Vagina (tissue), 2 donors: ENCODE measurements at regions not wholly inside any gene's neighbourhood (a gene's known extent, or its start where the extent isn't known, plus 50 kb on each side); places are given as distances from the start of the nearest gene placed in this dataset.

Source experiments
- DNase-seq, 2 donors: peaks; one replicate each; pipeline ENCODE4 v3.0.0-alpha.2; 2017; ENCODE audit errors: extremely low spot score in 2 of 2
- H3K27ac ChIP-seq: fragments of 200-600 bp; sonication (generic); one replicate; pipeline ENCODE4 v1.5.1; 2019
- H3K27me3 ChIP-seq: fragments of 200-600 bp; sonication (generic); one replicate; pipeline ENCODE4 v1.5.1; 2019
- H3K36me3 ChIP-seq, 2 donors: fragments of 200-600 bp; sonication (generic); one replicate each; pipeline ENCODE4 v1.5.1; 2017 to 2019
- H3K4me1 ChIP-seq: fragments of 200-600 bp; sonication (generic); one replicate; pipeline ENCODE4 v1.5.1; 2019
- H3K4me3 ChIP-seq, 2 donors: fragments of 200-600 bp; sonication (generic); 1 replicate in 1 of 2; 2 replicates in 1 of 2; pipeline ENCODE4 v1.5.1; 2016 to 2019
- H3K9me3 ChIP-seq: fragments of 200-600 bp; sonication (generic); one replicate; pipeline ENCODE4 v1.5.1; 2019
- CTCF ChIP-seq, 3 experiments: fragments of 450-650 bp in 2 of 3; fragments of 200-600 bp in 1 of 3; sonication (generic) in 1 of 3; IDR thresholded peaks; one replicate each; pipeline ENCODE4 v1.5.1; 2017 to 2019; ENCODE audit warnings: antibody characterized with exemption in 3 of 3, mild to moderate bottlenecking in 2 of 3, moderate library complexity in 2 of 3
- POLR2A ChIP-seq, 2 donors: fragments of 450-650 bp; IDR thresholded peaks; one replicate each; pipeline ENCODE4 v1.6.1; 2017; ENCODE audit warnings: antibody characterized with exemption in 2 of 2, mild to moderate bottlenecking in 2 of 2, moderate library complexity in 2 of 2
- POLR2AphosphoS5 ChIP-seq, 2 donors: sonication (generic); formaldehyde crosslinking; IDR thresholded peaks; one replicate each; pipeline ENCODE4 v1.9.0; 2017; ENCODE audit warnings: antibody characterized with exemption in 2 of 2, mild to moderate bottlenecking in 2 of 2, low read depth in 1 of 2; ENCODE audit not compliant: insufficient read depth in 1 of 2
- intact Hi-C: fragments of 100-400 bp; cut with DNase I; formaldehyde crosslinking; loops from one replicate; pipeline ENCODE4 v1.15.1; 2023

- Histone ChIP-seq H3K27ac (no peak overlapping the region), H3K4me3 (no peak overlapping the region), H3K4me1 (no peaks in the 10 kb centered on the region), H3K9me3 (no peaks in the 10 kb centered on the region), H3K27me3 (no peaks in the 10 kb centered on the region), H3K36me3 (no peaks in the 10 kb centered on the region)
- TF ChIP-seq POLR2AphosphoS5 (IDR thresholded peaks at IDR 0.05; ENCODE audit: insufficient read depth in 1 of 2, low read depth in 1 of 2) (no peak), CTCF (IDR thresholded peaks at IDR 0.05) (no peak), POLR2A (IDR thresholded peaks at IDR 0.05) (no peak)
- no peak for DNase-seq
- intact Hi-C loops = no loop called here
Measured at GRCh38 chr2:88815697-88816096, 124.2 kb downstream of the RPIA start.

GRCh38 chr2:88818381-88818780 lies 126.9 kb downstream of the RPIA start:
- H3K27me3 ChIP-seq = no peaks in the 10 kb centered on the region
- H3K4me3 ChIP-seq = no peak overlapping the region
- intact Hi-C loops = no loop called here
- H3K36me3 ChIP-seq = no peaks in the 10 kb centered on the region
- DNase-seq = no peak
- TF ChIP-seq POLR2A (IDR thresholded peaks at IDR 0.05) (no peak), CTCF (IDR thresholded peaks at IDR 0.05) (no peak), POLR2AphosphoS5 (IDR thresholded peaks at IDR 0.05; ENCODE audit: insufficient read depth in 1 of 2, low read depth in 1 of 2) (no peak)
- H3K9me3 ChIP-seq = no peaks in the 10 kb centered on the region
- no peak overlapping the region for H3K27ac ChIP-seq
- no peaks in the 10 kb centered on the region for H3K4me1 ChIP-seq

DNA sequence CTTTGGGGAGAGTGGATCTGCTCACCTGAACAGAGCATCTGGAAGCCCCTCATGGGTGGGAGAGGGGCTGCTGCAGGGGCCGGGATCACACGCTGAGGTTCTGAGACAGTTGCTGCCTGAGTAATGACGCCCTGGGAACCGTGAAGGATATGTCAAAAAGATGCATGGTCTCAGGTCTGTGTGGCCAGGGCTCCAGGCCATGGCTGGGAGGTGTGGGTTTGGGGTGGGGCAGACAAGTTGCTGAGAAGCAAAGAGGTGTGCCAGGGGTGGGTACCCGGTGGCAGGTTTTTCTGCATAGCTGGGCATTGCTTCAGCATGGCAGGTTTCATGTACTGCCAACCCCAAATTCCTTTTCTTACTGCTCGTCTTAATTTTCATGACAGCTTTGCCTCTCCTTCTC lies 133.5 kb downstream of the RPIA start:
- Histone ChIP-seq H3K9me3 (no peaks in the 10 kb centered on the region), H3K27me3 (no peaks in the 10 kb centered on the region), H3K27ac (no peak overlapping the region), H3K4me1 (no peaks in the 10 kb centered on the region), H3K36me3 (no peaks in the 10 kb centered on the region), H3K4me3 (no peak overlapping the region)
- TF ChIP-seq CTCF (IDR thresholded peaks at IDR 0.05) (no peak), POLR2A (IDR thresholded peaks at IDR 0.05) (no peak), POLR2AphosphoS5 (IDR thresholded peaks at IDR 0.05; ENCODE audit: insufficient read depth in 1 of 2, low read depth in 1 of 2) (no peak)
- intact Hi-C loops = no loop called here
- no peak for DNase-seq

DNA sequence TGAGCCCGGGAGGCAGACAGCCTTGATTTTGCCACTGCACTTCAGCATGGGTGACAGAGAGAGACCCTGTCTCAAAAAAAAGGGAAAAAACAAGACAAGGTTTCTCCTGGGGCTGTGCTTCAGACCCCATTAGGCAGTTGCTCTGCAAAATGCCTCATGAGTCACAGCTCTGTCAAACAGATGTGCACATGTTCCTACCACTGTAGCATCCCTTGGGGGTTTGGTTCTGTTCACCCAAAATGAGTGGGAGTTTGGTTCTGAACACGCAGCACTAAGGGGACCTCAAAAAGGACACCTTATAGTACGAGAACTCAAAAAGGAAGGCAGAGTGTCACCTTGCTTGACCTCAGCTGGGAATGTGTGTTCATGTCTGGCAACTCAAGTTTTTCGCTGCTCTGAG lies 134.9 kb downstream of the RPIA start:
- DNase-seq = no peak
- Histone ChIP-seq H3K36me3 (no peaks in the 10 kb centered on the region), H3K4me3 (no peak overlapping the region), H3K9me3 (no peaks in the 10 kb centered on the region), H3K27me3 (no peaks in the 10 kb centered on the region), H3K4me1 (no peaks in the 10 kb centered on the region), H3K27ac (no peak overlapping the region)
- TF ChIP-seq POLR2A (IDR thresholded peaks at IDR 0.05) (no peak), POLR2AphosphoS5 (IDR thresholded peaks at IDR 0.05; ENCODE audit: insufficient read depth in 1 of 2, low read depth in 1 of 2) (no peak), CTCF (IDR thresholded peaks at IDR 0.05) (no peak)
- intact Hi-C loops = no loop called here

DNA sequence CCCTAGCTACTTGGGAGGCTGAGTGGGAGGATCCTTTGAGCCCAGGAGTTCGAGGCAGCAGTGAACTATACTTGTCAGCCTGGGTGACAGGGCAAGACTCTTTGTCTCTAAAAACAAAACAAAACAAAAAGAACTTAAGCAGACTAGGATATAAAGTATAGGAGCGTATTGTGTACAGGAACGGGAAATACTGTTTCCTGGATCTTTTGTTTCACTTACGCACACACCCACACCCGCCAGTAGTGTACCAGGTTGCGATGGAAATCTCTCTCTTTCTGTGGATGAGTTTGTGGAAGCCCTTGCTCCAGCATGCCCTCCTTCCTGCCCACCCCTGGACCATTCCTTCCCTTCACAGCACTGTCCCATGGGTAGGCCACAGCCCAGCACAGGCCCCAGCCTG lies 136.3 kb downstream of the RPIA start:
- no peak overlapping the region for H3K4me3 ChIP-seq
- H3K27me3 ChIP-seq = no peaks in the 10 kb centered on the region
- H3K4me1 ChIP-seq = no peaks in the 10 kb centered on the region
- TF ChIP-seq CTCF (IDR thresholded peaks at IDR 0.05) (no peak), POLR2AphosphoS5 (IDR thresholded peaks at IDR 0.05; ENCODE audit: insufficient read depth in 1 of 2, low read depth in 1 of 2) (no peak), POLR2A (IDR thresholded peaks at IDR 0.05) (no peak)
- no peak for DNase-seq
- H3K36me3 ChIP-seq = no peaks in the 10 kb centered on the region
- H3K9me3 ChIP-seq = no peaks in the 10 kb centered on the region
- intact Hi-C loops = no loop called here
- H3K27ac ChIP-seq = no peak overlapping the region
